ENCODE measurements at regions not wholly inside any gene's neighbourhood (a gene's known extent, or its start where the extent isn't known, plus 50 kb on each side); places are given as distances from the start of the nearest gene placed in this dataset.

DNA sequence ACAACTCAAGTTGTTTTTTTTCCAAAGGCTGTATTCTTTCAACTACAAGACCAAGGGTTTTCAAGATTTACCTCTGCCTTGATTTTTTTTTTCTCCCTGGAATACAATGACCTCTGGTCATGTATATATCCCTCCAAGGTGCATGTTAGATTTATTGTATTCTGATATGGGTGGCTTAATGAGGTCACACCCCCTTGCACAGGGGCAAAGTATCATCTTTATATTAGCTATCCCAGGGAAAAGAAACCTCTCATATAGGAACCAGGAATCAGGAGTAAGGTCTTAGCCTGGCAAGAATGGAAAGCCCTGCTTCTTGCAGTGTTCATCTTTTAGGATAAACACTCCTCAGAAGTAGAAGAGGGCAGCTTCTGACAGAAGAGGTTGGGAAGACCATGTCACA is 516.9 kb upstream of the TENM4 start:
- Histone ChIP-seq H3K4me2 (ENCODE audit: low read length) (no peak overlapping the region), H3K4me3 (ENCODE audit: low read depth, low read length, poor library complexity, severe bottlenecking) (no peak overlapping the region), H3K27ac (ENCODE audit: low read depth, low read length, poor library complexity, severe bottlenecking) (no peak overlapping the region), H3K79me2 (ENCODE audit: insufficient read depth, low read depth, low read length) (no peaks in the 10 kb centered on the region), H2AFZ (ENCODE audit: low read length) (no peak overlapping the region), H3K4me1 (ENCODE audit: insufficient read depth, low read length, poor library complexity, severe bottlenecking) (no peaks in the 10 kb centered on the region), H3K9me3 (ENCODE audit: low read length) (no peaks in the 10 kb centered on the region), H3K36me3 (ENCODE audit: insufficient read depth, low read length) (no peaks in the 10 kb centered on the region), H4K20me1 (ENCODE audit: insufficient read depth, low read length) (no peaks in the 10 kb centered on the region), H3K9me2 (ENCODE audit: insufficient read depth, low read length) (no peaks in the 10 kb centered on the region)
- no peak for DNase-seq (ENCODE audit: low spot score)
- no TSS peak for BruUV-seq (replicated peaks)
- CTCF ChIA-PET (ENCODE audit: unreplicated experiment), result no interaction called here
- TF ChIP-seq EZH2phosphoT487 (IDR thresholded peaks at IDR 0.05; ENCODE audit: borderline replicate concordance, low read depth, low read length), result no peak
- TF ChIP-seq, protein P1, sequence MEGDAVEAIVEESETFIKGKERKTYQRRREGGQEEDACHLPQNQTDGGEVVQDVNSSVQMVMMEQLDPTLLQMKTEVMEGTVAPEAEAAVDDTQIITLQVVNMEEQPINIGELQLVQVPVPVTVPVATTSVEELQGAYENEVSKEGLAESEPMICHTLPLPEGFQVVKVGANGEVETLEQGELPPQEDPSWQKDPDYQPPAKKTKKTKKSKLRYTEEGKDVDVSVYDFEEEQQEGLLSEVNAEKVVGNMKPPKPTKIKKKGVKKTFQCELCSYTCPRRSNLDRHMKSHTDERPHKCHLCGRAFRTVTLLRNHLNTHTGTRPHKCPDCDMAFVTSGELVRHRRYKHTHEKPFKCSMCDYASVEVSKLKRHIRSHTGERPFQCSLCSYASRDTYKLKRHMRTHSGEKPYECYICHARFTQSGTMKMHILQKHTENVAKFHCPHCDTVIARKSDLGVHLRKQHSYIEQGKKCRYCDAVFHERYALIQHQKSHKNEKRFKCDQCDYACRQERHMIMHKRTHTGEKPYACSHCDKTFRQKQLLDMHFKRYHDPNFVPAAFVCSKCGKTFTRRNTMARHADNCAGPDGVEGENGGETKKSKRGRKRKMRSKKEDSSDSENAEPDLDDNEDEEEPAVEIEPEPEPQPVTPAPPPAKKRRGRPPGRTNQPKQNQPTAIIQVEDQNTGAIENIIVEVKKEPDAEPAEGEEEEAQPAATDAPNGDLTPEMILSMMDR (conservative IDR thresholded peaks at IDR 0.05; ENCODE audit: low read length), result no peak
- intact Hi-C loops (cut with micrococcal nuclease; ENCODE audit: unreplicated experiment), result no loop called here
- POLR2A ChIA-PET, result no interaction called here

DNA sequence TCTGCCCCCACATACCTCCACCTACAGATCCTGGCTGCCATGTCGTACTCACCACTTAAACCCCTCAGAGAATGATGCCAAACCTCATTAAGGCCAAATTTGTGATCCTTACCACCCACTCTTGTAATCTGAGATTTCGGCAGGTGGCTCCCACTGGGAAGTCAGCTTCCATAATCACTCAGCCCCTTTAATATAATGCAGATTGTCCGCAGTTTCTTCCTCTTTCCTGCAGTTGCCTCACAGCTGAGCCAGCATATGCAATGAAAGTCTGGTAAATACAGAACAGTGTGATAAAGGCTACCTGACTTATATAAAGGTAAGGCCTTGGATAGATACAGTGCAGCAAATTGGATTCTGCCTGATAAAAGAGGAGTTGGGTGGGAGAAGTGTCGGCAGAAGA is 515.2 kb upstream of the TENM4 start:
- H2AFZ ChIP-seq (ENCODE audit: low read length), result no peak overlapping the region
- POLR2A ChIA-PET, result no interaction called here
- intact Hi-C loops (cut with micrococcal nuclease; ENCODE audit: unreplicated experiment), result no loop called here

DNA sequence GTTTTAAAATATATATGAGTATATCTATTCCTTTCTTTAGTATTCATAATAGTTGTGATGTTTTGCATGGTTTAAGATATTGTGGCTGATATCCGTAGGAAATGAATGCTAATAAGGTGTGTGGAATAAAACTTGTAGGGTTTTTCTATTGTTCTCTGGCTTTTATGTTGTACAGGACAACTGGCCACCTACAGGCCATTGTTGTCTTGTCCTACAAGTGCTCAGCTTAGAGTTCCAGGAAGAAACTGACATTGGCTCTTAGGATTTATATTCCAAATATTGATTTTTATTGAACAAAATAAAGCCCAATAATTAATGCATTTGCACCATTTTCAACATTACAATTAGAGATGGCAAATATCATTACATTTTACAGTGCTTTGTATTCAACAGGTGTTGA is 512.8 kb upstream of the TENM4 start:
- POLR2A ChIA-PET, result interaction anchor here (1.1 kb wide), 1 partner anchor 14 kb away, joined by 3 read pairs; no protein-coding TSS in a partner anchor
- no peaks in the 10 kb centered on the region for H3K79me2 ChIP-seq (ENCODE audit: insufficient read depth, low read depth, low read length)
- no TSS peak for BruUV-seq (replicated peaks)
- no peaks in the 10 kb centered on the region for H4K20me1 ChIP-seq (ENCODE audit: insufficient read depth, low read length)
- no peak overlapping the region for H2AFZ ChIP-seq (ENCODE audit: low read length)
- no peaks in the 10 kb centered on the region for H3K4me1 ChIP-seq (ENCODE audit: insufficient read depth, low read length, poor library complexity, severe bottlenecking)
- CTCF ChIA-PET (ENCODE audit: unreplicated experiment), result no interaction called here
- no peak for DNase-seq (ENCODE audit: low spot score)
- H3K9me2 ChIP-seq (ENCODE audit: insufficient read depth, low read length), result no peaks in the 10 kb centered on the region
- no peaks in the 10 kb centered on the region for H3K36me3 ChIP-seq (ENCODE audit: insufficient read depth, low read length)
- H3K9me3 ChIP-seq (ENCODE audit: low read length), result no peaks in the 10 kb centered on the region
- H3K27ac ChIP-seq (ENCODE audit: low read depth, low read length, poor library complexity, severe bottlenecking), result no peak overlapping the region
- no peak overlapping the region for H3K4me3 ChIP-seq (ENCODE audit: low read depth, low read length, poor library complexity, severe bottlenecking)
- intact Hi-C loops (cut with micrococcal nuclease; ENCODE audit: unreplicated experiment), result no loop called here
- no peak overlapping the region for H3K4me2 ChIP-seq (ENCODE audit: low read length)
- TF ChIP-seq, protein P1 (conservative IDR thresholded peaks at IDR 0.05; ENCODE audit: low read length), result no peak
- no peak for TF ChIP-seq EZH2phosphoT487 (IDR thresholded peaks at IDR 0.05; ENCODE audit: borderline replicate concordance, low read depth, low read length)

More for the DNA sequence above, 515.2 kb upstream of the TENM4 start:
- H3K4me2 ChIP-seq (ENCODE audit: low read length), result no peak overlapping the region
- H3K79me2 ChIP-seq (ENCODE audit: insufficient read depth, low read depth, low read length), result no peaks in the 10 kb centered on the region
- H3K4me3 ChIP-seq (ENCODE audit: low read depth, low read length, poor library complexity, severe bottlenecking), result no peak overlapping the region
- no peak overlapping the region for H3K27ac ChIP-seq (ENCODE audit: low read depth, low read length, poor library complexity, severe bottlenecking)
- no TSS peak for BruUV-seq (replicated peaks)
- H4K20me1 ChIP-seq (ENCODE audit: insufficient read depth, low read length), result no peaks in the 10 kb centered on the region
- H3K4me1 ChIP-seq (ENCODE audit: insufficient read depth, low read length, poor library complexity, severe bottlenecking), result no peaks in the 10 kb centered on the region
- no peak for TF ChIP-seq EZH2phosphoT487 (IDR thresholded peaks at IDR 0.05; ENCODE audit: borderline replicate concordance, low read depth, low read length)
- no peaks in the 10 kb centered on the region for H3K9me2 ChIP-seq (ENCODE audit: insufficient read depth, low read length)
- CTCF ChIA-PET (ENCODE audit: unreplicated experiment), result no interaction called here
- H3K9me3 ChIP-seq (ENCODE audit: low read length), result no peaks in the 10 kb centered on the region
- H3K36me3 ChIP-seq (ENCODE audit: insufficient read depth, low read length), result no peaks in the 10 kb centered on the region
- no peak for DNase-seq (ENCODE audit: low spot score)
